ENCODE measurements at regions not wholly inside any gene's neighbourhood (a gene's known extent, or its start where the extent isn't known, plus 50 kb on each side); places are given as distances from the start of the nearest gene placed in this dataset.
A peak's percentile ranks its signal among the peaks of the same experiment; 100 is the strongest.
"Not testable (repeated sequence)": the region's sequence is repeated elsewhere in the genome, so short reads cannot be mapped to it uniquely, and the experiment has no call there.

DNA sequence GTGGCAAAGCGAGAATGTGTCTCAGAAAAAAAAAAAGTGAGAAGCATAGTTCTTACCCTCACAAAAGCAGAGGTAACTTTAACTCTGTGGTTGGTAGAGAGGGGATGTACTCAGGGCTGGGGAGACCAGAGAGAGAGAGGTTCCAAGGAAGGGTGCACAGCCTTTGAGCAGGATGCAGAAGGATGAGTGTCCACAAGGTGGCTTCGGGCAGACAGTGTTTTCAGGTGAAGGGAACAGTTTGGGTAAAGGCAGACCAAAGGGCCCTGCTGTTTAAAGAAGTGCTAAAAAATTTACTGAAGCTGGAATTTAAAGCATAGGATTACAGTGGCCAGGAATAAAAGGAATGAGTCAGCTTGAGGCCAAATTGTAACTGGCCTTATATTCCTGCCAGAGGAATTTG is 2240.6 kb downstream of the EPHA3 start:
- H3K9me3 Mint-ChIP-seq, result peaks cover 10 to 34% (median 17%) of the 10 kb centered on the region in 7 donors
- not testable (repeated sequence) for H3K27me3 Mint-ChIP-seq; H3K4me1 Mint-ChIP-seq; H3K27ac Mint-ChIP-seq; H3K36me3 Mint-ChIP-seq; ATAC-seq (ENCODE audit: low read depth in 2 of 2); H3K4me3 Mint-ChIP-seq; DNase-seq

- not testable (repeated sequence) for H3K27me3 Mint-ChIP-seq; DNase-seq; H3K36me3 Mint-ChIP-seq; H3K4me1 Mint-ChIP-seq; H3K4me3 Mint-ChIP-seq; H3K27ac Mint-ChIP-seq; ATAC-seq (ENCODE audit: low read depth in 2 of 2)
- peaks cover 8 to 24% (median 19%) of the 10 kb centered on the region in 7 donors for H3K9me3 Mint-ChIP-seq
Observed at GRCh38 chr3:91349072-91349471, 2241.7 kb downstream of the EPHA3 start.

DNA sequence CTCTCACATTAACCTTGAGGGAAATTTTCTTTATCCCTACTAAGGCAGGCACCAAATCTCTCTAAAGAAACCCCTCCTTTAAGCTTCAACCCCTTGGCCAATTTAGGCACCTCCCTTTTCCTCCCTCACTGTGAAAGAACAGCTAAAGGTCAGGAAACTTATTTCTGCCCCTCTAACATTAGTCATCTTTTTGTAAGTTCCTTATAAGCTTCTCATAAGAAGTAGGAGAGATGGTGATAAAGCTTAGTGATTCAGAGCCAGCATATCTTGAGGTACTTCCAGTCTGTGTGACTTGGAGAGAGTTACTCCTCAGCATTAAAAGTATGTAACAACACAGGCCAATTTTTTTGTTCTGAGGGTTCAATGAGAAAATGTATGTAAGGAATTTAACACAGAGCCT is 2244.7 kb downstream of the EPHA3 start:
- not testable (repeated sequence) for ATAC-seq (ENCODE audit: low read depth in 2 of 2); H3K4me3 Mint-ChIP-seq; H3K27ac Mint-ChIP-seq; DNase-seq; H3K36me3 Mint-ChIP-seq; H3K4me1 Mint-ChIP-seq; H3K27me3 Mint-ChIP-seq
- peaks cover 0 to 26% (median 15%) of the 10 kb centered on the region in 7 donors for H3K9me3 Mint-ChIP-seq

GRCh38 chr3:91359278-91359677 is 2251.9 kb downstream of the EPHA3 start:
- not testable (repeated sequence) for DNase-seq; H3K27me3 Mint-ChIP-seq; H3K4me3 Mint-ChIP-seq; H3K4me1 Mint-ChIP-seq; H3K36me3 Mint-ChIP-seq; ATAC-seq (ENCODE audit: low read depth in 2 of 2); H3K27ac Mint-ChIP-seq
- H3K9me3 Mint-ChIP-seq, result peaks cover 0 to 14% (median 7%) of the 10 kb centered on the region in 7 donors

DNA sequence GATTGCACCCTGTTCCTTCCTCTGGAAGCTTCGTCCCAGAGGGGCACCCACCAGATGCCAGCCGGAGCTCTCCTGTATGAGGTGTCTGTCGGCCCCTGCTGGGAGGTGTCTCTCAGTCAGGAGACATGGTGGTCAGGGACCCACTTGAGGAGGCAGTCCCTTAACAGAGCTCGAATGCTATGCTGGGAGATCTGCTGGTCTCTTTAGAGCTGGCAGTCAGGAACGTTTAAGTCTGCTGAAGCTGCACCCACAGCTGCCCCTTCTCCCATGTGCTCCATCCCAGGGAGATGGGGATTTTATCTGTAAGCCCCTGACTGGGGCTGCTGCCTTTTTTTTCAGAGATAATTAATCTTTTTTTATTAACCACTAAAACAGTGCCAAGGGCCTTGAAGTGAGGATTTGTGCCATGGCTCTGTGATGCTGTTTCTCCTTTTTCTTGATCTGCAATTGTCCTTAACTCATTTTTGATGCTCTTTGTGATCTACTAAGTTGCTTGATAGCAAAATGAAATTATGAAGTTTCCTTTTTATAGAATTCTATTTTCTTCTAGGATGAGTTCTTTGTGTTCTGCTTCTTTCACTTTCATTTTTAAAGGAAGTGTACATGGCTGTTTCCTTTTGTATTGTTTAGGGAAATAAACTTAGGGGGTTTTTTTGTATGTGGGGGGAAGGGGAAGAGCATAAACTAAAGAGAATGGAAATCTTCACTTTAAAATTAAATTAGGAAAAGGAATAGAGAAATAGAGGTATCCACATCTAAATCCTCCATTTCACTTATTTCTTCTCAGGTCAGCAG is 2275.9 kb downstream of the EPHA3 start:
- H3K9me3 Mint-ChIP-seq, result peaks cover 12 to 28% (median 17%) of the 10 kb centered on the region in 7 donors
- H3K4me3 Mint-ChIP-seq; ATAC-seq (ENCODE audit: low read depth in 2 of 2); DNase-seq; H3K4me1 Mint-ChIP-seq; H3K36me3 Mint-ChIP-seq; H3K27me3 Mint-ChIP-seq; H3K27ac Mint-ChIP-seq: not testable (repeated sequence)

GRCh38 chr3:91403938-91404337 is 2296.5 kb downstream of the EPHA3 start:
- not testable (repeated sequence) for H3K36me3 Mint-ChIP-seq; DNase-seq; H3K27ac Mint-ChIP-seq; ATAC-seq (ENCODE audit: low read depth in 2 of 2); H3K4me1 Mint-ChIP-seq; H3K4me3 Mint-ChIP-seq; H3K27me3 Mint-ChIP-seq
- peaks cover 0 to 12% (median 6%) of the 10 kb centered on the region in 7 donors for H3K9me3 Mint-ChIP-seq

- H3K27ac Mint-ChIP-seq, result peak overlapping the region in 1 of 6 donors; percentile 61
- H3K36me3 Mint-ChIP-seq; H3K27me3 Mint-ChIP-seq; H3K4me3 Mint-ChIP-seq; DNase-seq; H3K9me3 Mint-ChIP-seq; ATAC-seq (ENCODE audit: low read depth in 2 of 2); H3K4me1 Mint-ChIP-seq: not testable (repeated sequence)
Observed at GRCh38 chr3:91442063-91442462, 2334.6 kb downstream of the EPHA3 start.

GRCh38 chr3:91442483-91442882 is 2335.1 kb downstream of the EPHA3 start:
- H3K36me3 Mint-ChIP-seq; H3K9me3 Mint-ChIP-seq; H3K27ac Mint-ChIP-seq; H3K27me3 Mint-ChIP-seq; DNase-seq; H3K4me3 Mint-ChIP-seq; H3K4me1 Mint-ChIP-seq; ATAC-seq (ENCODE audit: low read depth in 2 of 2): not testable (repeated sequence)

GRCh38 chr3:91448379-91448778 is 2341.0 kb downstream of the EPHA3 start:
- not testable (repeated sequence) for DNase-seq; H3K36me3 Mint-ChIP-seq; H3K4me3 Mint-ChIP-seq; H3K9me3 Mint-ChIP-seq; H3K4me1 Mint-ChIP-seq; ATAC-seq (ENCODE audit: low read depth in 2 of 2); H3K27me3 Mint-ChIP-seq; H3K27ac Mint-ChIP-seq

DNA sequence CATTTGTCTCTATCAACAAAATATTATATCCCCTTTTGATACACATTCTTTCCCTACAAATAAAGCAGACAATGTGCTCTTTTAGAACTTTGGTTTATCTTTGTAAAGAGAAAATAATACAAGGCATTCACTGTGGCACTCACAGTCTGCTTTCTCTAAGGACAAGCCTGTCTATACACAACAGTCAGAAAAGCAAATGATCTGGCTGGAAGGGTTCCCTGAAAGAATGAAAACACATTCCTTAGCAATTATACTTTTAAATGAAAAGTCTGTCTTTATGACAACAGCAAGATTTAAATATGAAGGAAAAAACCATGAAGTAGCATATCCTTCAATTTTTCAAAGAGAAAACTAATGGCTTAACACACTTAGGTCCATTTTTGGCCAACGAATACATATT is 2359.1 kb downstream of the EPHA3 start:
- not testable (repeated sequence) for H3K27me3 Mint-ChIP-seq; H3K4me3 Mint-ChIP-seq; H3K9me3 Mint-ChIP-seq; ATAC-seq (ENCODE audit: low read depth in 2 of 2); DNase-seq; H3K36me3 Mint-ChIP-seq; H3K27ac Mint-ChIP-seq; H3K4me1 Mint-ChIP-seq

GRCh38 chr3:91469251-91469650 is 2361.8 kb downstream of the EPHA3 start:
- ATAC-seq (ENCODE audit: low read depth in 2 of 2); H3K36me3 Mint-ChIP-seq; DNase-seq; H3K27ac Mint-ChIP-seq; H3K27me3 Mint-ChIP-seq; H3K4me1 Mint-ChIP-seq; H3K9me3 Mint-ChIP-seq; H3K4me3 Mint-ChIP-seq: not testable (repeated sequence)

DNA sequence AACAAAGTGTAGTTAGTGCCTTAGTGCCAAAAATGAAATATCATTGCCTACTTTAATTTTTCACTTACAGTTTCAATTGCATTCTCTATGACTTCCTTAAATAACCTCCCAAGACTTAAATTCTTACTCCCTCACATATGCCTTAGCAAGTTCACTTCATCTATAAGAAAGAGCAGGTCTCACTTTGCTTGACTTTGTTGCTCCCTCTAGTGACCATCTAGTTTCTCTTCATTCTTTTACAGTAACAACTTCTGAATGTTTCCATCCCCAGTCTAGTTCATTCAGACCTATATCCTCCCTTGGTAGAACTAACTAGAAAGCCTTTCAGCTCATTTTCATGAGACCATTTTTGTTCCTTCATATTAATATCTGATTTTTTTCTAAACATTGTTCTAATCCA is 2377.6 kb downstream of the EPHA3 start:
- not testable (repeated sequence) for ATAC-seq (ENCODE audit: low read depth in 2 of 2); H3K27me3 Mint-ChIP-seq; DNase-seq; H3K36me3 Mint-ChIP-seq; H3K27ac Mint-ChIP-seq; H3K4me1 Mint-ChIP-seq; H3K4me3 Mint-ChIP-seq
- H3K9me3 Mint-ChIP-seq, result peaks cover 0 to 14% (median 3%) of the 10 kb centered on the region in 7 donors

GRCh38 chr3:91485891-91486290 is 2378.5 kb downstream of the EPHA3 start:
- not testable (repeated sequence) for H3K4me1 Mint-ChIP-seq; ATAC-seq (ENCODE audit: low read depth in 2 of 2); DNase-seq; H3K36me3 Mint-ChIP-seq; H3K4me3 Mint-ChIP-seq; H3K27me3 Mint-ChIP-seq; H3K27ac Mint-ChIP-seq
- H3K9me3 Mint-ChIP-seq, result peaks cover 0 to 13% (median 2%) of the 10 kb centered on the region in 7 donors

GRCh38 chr3:91497712-91498111 is 2390.3 kb downstream of the EPHA3 start:
- H3K4me1 Mint-ChIP-seq, result not testable (repeated sequence)

More at GRCh38 chr3:91497712-91498111, 2390.3 kb downstream of the EPHA3 start:
- H3K27me3 Mint-ChIP-seq; H3K4me3 Mint-ChIP-seq; H3K36me3 Mint-ChIP-seq; H3K27ac Mint-ChIP-seq; DNase-seq; ATAC-seq (ENCODE audit: low read depth in 2 of 2): not testable (repeated sequence)
- peaks cover 0 to 12% (median 6%) of the 10 kb centered on the region in 7 donors for H3K9me3 Mint-ChIP-seq
